ENCODE measurements at regions not wholly inside any gene's neighbourhood (a gene's known extent, or its start where the extent isn't known, plus 50 kb on each side); places are given as distances from the start of the nearest gene placed in this dataset.

DNA sequence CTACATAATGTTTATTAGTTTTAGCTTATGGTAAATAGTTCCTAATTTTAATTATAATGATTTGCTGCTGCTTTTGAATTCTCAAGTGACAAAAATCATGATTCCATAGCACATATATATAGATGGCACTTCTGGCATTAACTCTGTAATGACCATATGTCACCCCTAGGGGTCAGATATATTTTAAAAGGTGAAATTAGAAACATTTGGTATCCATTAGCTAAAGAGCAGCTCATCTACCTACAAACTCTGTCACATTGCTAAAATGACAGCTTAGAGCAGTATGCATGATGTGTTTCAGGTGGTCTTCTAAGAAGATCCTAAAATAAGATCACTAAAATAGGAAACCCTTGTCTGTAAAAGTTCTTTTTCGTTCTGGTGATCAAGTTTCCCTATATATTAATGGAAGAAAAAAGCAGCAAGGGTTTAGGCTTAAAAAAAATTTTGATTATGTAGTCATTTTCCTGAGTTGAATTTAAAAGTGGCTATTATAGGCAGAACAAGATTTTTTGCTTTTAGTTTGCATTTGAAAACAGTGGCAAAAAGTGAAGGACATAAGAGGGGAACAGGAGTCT is 157.7 kb upstream of the POU5F2 start:
- H3K27me3 ChIP-seq: no peaks in the 10 kb centered on the region
- WGBS, 2 donors: 93 to 96% methylated on average over 1 of the region's 1 CpG
- no peak for DNase-seq
- H3K4me3 ChIP-seq (replicated peaks in 1 of 3): no peak overlapping the region
- H3K4me1 ChIP-seq: no peaks in the 10 kb centered on the region
- TF ChIP-seq POLR2A (IDR thresholded peaks at IDR 0.05): no peak
- TF ChIP-seq, protein P1, sequence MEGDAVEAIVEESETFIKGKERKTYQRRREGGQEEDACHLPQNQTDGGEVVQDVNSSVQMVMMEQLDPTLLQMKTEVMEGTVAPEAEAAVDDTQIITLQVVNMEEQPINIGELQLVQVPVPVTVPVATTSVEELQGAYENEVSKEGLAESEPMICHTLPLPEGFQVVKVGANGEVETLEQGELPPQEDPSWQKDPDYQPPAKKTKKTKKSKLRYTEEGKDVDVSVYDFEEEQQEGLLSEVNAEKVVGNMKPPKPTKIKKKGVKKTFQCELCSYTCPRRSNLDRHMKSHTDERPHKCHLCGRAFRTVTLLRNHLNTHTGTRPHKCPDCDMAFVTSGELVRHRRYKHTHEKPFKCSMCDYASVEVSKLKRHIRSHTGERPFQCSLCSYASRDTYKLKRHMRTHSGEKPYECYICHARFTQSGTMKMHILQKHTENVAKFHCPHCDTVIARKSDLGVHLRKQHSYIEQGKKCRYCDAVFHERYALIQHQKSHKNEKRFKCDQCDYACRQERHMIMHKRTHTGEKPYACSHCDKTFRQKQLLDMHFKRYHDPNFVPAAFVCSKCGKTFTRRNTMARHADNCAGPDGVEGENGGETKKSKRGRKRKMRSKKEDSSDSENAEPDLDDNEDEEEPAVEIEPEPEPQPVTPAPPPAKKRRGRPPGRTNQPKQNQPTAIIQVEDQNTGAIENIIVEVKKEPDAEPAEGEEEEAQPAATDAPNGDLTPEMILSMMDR (IDR thresholded peaks at IDR 0.05): peak in 1 of 6 experiments; percentile 23
- H3K27ac ChIP-seq: no peak overlapping the region
- H3K9me3 ChIP-seq: no peaks in the 10 kb centered on the region
- intact Hi-C loops (cut with DNase I): no loop called here
- H3K36me3 ChIP-seq: no peaks in the 10 kb centered on the region

DNA sequence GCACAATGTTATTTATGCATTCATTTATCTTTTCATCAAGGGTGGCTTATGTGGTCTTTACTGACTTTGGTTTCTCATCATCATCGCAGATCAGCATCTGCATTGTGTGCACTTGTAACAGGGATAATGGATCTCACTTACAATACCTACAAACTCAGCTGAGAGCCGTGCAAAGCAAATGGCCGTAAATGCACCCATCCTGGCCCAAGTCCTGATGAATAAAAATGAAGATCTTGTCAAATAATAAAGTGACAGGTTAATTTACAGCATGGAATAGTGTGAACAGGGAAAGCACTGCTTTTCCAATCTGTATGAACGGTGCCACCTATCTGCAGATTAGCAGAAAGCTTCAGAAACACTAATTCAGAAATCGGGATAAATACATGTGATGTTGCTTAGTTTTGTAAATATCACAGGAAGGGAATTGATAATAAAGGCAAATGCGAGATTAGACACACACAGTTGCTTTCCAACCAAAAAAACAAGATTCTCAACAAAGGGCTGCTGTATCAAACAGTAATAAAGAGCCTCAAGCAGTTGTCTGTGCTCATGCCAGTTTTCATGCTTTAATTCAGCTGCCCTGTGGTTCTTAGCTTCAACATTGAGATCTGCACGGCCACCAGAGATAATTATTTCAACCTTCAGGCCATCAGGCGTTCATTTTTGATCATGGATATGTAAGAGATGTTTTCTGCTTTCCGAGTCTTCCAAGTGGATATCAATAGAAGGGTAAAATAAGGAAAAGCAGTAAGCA is 153.4 kb upstream of the POU5F2 start:
- intact Hi-C loops (cut with DNase I): no loop called here

DNA sequence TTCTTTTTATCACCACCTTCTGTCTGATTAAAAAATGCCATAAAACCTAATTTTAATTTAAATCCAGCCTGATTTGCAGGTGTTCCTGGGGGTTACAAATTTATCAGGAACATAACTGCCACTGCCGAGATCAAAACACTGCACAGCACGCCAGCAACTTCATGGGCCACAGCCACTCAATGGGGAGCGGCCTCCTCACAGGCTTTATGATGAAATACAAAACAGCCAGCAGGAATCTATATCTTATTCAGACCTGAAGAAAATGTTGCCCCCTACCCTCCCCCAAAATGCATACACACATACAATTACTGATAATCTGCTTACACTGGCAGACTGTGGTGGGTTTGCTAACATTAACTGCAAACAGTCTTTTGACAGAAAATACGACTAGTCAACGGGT is 151.7 kb upstream of the POU5F2 start:
- Histone ChIP-seq H3K4me1 (no peaks in the 10 kb centered on the region), H3K9me3 (no peaks in the 10 kb centered on the region), H3K27me3 (no peaks in the 10 kb centered on the region), H3K36me3 (no peaks in the 10 kb centered on the region), H3K4me3 (replicated peaks in 1 of 3) (no peak overlapping the region), H3K27ac (no peak overlapping the region)
- no peak for DNase-seq
- WGBS, 2 donors: 99% methylated on average over 5 of the region's 5 CpGs
- intact Hi-C loops (cut with DNase I): no loop called here
- TF ChIP-seq POLR2A (IDR thresholded peaks at IDR 0.05): no peak
- TF ChIP-seq, protein P1 (IDR thresholded peaks at IDR 0.05): no peak

More for the DNA sequence above, 153.4 kb upstream of the POU5F2 start:
- Histone ChIP-seq H3K27ac (no peak overlapping the region), H3K4me3 (replicated peaks in 1 of 3) (no peak overlapping the region), H3K9me3 (no peaks in the 10 kb centered on the region), H3K4me1 (no peaks in the 10 kb centered on the region), H3K36me3 (no peaks in the 10 kb centered on the region), H3K27me3 (no peaks in the 10 kb centered on the region)
- DNase-seq: no peak
- no peak for TF ChIP-seq POLR2A (IDR thresholded peaks at IDR 0.05)
- TF ChIP-seq, protein P1 (IDR thresholded peaks at IDR 0.05): peak in 3 of 6 experiments; percentile 23 to 52 (median 41)
- WGBS, 2 donors: 74 to 78% methylated on average over 9 of the region's 9 CpGs

DNA sequence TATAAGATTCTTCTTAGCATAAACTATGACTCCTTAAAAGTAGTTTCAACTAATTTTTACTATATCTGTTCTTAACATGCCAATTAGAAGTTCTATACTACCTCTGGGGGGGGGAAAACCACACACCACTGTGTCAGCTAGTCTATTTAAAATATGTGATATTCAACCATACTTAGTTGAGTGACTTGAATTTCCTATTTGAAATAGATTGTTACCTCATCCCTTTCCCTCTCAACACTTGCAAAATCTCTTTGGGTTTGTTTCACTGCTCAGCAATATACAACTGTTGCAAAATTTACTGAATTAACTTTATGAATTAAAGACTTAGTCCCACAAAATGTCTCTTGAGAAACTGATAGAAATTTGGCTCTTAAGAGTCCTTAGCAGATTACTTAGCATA is 151.1 kb upstream of the POU5F2 start:
- intact Hi-C loops (cut with DNase I): no loop called here
- H3K36me3 ChIP-seq: no peaks in the 10 kb centered on the region
- H3K4me1 ChIP-seq: no peaks in the 10 kb centered on the region
- no peak overlapping the region for H3K4me3 ChIP-seq (replicated peaks in 1 of 3)
- no peaks in the 10 kb centered on the region for H3K27me3 ChIP-seq
- no peak for TF ChIP-seq POLR2A (IDR thresholded peaks at IDR 0.05)
- TF ChIP-seq, protein P1 (IDR thresholded peaks at IDR 0.05): no peak
- DNase-seq: no peak
- H3K27ac ChIP-seq: no peak overlapping the region
- H3K9me3 ChIP-seq: no peaks in the 10 kb centered on the region
